Endothelial cell of umbilical vein (primary cell): ENCODE measurements at regions not wholly inside any gene's neighbourhood (a gene's known extent, or its start where the extent isn't known, plus 50 kb on each side); places are given as distances from the start of the nearest gene placed in this dataset.

Experiments
- EZH2 ChIP-seq: IDR thresholded peaks from 2 replicates; pipeline ENCODE4 v1.6.1; 2012; ENCODE audit warnings: borderline replicate concordance, low read depth, mild to moderate bottlenecking, moderate library complexity, low read length, inconsistent platforms; ENCODE audit not compliant: severe bottlenecking
- JUN ChIP-seq: IDR thresholded peaks from 2 replicates; pipeline ENCODE4 v1.6.1; 2011; ENCODE audit warnings: borderline replicate concordance, low read depth; ENCODE audit not compliant: insufficient read length, insufficient read depth
- TF ChIP-seq, protein P1 (sequence below), 2 donors: IDR thresholded peaks; 1 replicate in 1 of 2; 2 replicates in 1 of 2; pipeline ENCODE4 v1.5.1; 2011; ENCODE audit warnings: low read length in 2 of 2, mild to moderate bottlenecking in 2 of 2, moderate library complexity in 2 of 2, control low read depth in 1 of 2, inconsistent platforms in 1 of 2, low read depth in 1 of 2; ENCODE audit not compliant: insufficient read depth in 1 of 2; ENCODE audit errors: extremely low read depth in 1 of 2

DNA sequence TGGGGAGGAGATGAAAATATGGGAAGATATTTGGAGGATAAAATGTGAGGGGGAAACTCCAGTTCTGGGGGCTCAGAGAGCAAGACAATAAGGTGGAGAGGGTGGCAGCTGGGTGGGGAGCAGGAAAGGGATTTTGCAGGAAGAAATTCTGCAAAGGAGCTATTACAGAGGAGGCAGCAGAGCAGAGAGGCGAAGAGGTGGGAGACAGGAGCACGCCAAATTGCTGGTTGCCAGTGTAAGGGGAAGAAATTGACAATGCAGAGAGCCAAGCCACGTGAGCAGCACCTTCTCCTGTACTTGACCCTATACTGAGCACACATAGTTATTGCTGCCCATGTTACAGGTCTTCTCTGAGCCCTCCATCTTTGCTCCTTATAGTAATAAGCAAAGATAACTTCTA is 190.3 kb upstream of the ONECUT1 start:
- TF ChIP-seq EZH2 (no peak), JUN (no peak)
- TF ChIP-seq, protein P1, sequence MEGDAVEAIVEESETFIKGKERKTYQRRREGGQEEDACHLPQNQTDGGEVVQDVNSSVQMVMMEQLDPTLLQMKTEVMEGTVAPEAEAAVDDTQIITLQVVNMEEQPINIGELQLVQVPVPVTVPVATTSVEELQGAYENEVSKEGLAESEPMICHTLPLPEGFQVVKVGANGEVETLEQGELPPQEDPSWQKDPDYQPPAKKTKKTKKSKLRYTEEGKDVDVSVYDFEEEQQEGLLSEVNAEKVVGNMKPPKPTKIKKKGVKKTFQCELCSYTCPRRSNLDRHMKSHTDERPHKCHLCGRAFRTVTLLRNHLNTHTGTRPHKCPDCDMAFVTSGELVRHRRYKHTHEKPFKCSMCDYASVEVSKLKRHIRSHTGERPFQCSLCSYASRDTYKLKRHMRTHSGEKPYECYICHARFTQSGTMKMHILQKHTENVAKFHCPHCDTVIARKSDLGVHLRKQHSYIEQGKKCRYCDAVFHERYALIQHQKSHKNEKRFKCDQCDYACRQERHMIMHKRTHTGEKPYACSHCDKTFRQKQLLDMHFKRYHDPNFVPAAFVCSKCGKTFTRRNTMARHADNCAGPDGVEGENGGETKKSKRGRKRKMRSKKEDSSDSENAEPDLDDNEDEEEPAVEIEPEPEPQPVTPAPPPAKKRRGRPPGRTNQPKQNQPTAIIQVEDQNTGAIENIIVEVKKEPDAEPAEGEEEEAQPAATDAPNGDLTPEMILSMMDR (IDR thresholded peaks at IDR 0.05; ENCODE audit: extremely low read depth in 1 of 2, insufficient read depth in 1 of 2, low read depth in 1 of 2, low read length in 2 of 2): no peak
